Activated CD8-positive, alpha-beta memory T cell treated with anti-CD3 and anti-CD28 coated beads for 36 hours (primary cell): ENCODE measurements at regions not wholly inside any gene's neighbourhood (a gene's known extent, or its start where the extent isn't known, plus 50 kb on each side); places are given as distances from the start of the nearest gene placed in this dataset.

Experiments used
- CTCF ChIA-PET: fragments of 350-600 bp; sonication (Branson Sonifier 250); formaldehyde crosslinking; loops from one replicate; lab custom pipeline; 2021; ENCODE audit warnings: antibody characterized with exemption; lab: Charles Lee
- POLR2A ChIA-PET: fragments of 350-600 bp; sonication (Branson Sonifier 250); formaldehyde crosslinking; loops from one replicate; lab custom pipeline; 2021; ENCODE audit warnings: antibody characterized with exemption; lab: Charles Lee

GRCh38 chr6:43922426-43923375, 152.7 kb downstream of the VEGFA start:
- POLR2A ChIA-PET: no interaction called here
- CTCF ChIA-PET: no interaction called here

- POLR2A ChIA-PET: no interaction called here
- CTCF ChIA-PET: no interaction called here
Measured at GRCh38 chr6:43921548-43922425, 151.8 kb downstream of the VEGFA start.

- CTCF ChIA-PET: no interaction called here
- POLR2A ChIA-PET: no interaction called here
Measured at GRCh38 chr6:43921039-43921438, 151.0 kb downstream of the VEGFA start.

DNA sequence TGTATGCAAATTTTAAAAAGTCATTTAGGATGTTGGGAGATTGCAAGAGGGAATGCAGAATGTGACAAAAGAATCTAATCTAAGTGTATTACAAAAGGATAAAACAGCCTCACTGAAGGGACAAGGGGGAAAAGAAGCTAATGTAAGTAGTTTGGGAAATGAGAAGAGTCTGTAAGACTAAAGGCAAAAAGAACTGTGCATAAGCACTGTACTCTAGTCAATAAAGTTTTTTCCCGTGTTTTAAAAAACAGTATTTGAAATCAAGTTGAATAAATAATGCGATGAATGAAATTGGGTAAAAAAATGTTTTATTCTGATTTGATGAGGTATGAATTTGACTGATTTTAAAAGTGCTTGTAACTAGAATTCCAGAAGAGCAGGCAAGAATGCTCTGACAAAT, 149.8 kb downstream of the VEGFA start:
- CTCF ChIA-PET: no interaction called here

GRCh38 chr6:43917878-43918382, 147.9 kb downstream of the VEGFA start:
- POLR2A ChIA-PET: no interaction called here

More for the DNA sequence above, 149.8 kb downstream of the VEGFA start:
- POLR2A ChIA-PET: no interaction called here

DNA sequence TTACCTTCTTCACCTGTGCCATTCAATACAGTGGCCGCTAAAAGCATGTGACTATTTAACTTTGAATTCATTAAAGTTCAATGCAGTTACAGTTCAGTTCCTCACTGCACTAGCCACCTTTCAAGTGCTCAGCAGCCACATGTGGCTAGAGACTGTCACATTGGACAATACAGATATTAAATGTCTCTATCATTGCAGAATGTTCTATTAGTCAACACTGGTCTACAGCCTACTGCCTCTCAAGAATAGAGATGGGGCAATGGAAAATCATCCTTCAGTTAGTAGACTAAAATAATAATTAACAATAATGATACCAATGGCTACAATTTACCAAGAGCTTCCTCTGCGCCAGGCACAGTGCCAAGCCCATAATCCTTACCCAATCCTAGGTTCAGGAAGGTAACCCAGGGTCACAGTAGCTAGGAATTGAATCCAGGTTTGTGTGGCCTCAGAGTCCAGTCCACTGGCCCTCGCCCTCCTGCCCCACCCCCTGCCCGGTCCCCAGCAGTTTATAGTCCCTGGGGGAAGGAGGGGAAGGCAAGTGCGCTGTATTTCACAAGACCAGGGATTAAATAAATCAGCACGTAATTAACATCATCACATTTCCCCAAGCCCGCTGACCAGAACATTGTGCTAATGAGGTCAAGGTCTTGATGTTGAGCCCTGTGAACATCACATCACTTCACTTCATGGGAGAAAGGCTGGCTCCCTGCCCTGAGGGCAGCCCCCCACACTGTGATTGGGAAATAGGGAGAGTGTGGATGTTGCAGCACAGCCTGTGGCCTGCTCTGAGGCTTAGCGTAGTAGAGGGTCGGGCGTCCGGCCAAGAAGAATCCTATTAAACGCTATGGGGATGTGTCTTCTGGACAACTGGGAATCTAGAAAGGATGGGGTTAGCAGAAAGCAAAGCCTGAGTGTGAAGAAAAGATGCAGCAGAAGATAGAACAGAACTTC, 147.2 kb downstream of the VEGFA start:
- ChIA-PET CTCF (no interaction called here), POLR2A (no interaction called here)

More at GRCh38 chr6:43917878-43918382, 147.9 kb downstream of the VEGFA start:
- CTCF ChIA-PET: no interaction called here

DNA sequence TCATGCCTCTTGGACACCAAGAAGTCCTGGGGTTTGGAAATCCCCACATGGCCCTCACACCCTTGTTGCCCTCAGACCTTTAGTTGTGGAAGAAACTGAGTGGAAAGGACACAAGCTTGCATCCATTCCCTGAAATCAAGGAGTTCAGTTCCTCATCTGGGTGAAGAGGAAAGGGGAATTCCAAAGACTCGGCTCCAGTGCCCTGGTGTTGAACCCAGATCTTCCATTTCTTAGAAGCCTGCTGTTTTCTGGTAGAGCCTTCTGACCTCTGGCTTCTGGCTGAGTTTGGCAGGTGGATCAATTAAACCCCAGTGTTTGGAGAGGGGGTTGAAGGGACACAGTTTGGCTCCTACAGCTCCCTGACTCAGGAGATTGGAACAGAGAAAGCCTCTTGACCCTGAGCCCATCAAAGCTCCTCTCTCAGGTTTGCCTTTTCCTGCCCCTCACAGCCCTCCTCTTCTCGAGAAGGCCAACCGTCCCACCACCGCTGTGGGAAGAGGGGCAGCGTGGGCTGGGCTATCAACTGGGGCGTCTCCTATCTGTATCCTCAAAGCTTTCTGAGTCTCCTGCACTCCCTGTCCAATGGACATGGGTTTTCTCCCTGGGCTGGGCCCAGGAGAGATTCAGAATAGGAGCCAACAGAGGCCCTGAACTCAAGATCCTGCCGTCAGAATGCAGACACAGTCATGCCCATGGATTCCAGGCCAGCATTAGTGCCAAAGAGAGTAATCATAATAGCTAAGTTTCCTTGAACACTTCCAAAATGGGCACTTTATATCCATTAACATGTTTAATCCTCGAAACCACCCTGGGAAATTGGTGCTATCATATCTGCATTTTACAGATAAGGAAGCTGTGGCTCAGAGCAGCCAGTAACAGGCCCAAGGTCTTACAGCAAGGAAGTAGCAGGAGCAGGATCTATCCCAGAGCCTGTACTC, 146.2 kb downstream of the VEGFA start:
- ChIA-PET POLR2A (no interaction called here), CTCF (no interaction called here)

DNA sequence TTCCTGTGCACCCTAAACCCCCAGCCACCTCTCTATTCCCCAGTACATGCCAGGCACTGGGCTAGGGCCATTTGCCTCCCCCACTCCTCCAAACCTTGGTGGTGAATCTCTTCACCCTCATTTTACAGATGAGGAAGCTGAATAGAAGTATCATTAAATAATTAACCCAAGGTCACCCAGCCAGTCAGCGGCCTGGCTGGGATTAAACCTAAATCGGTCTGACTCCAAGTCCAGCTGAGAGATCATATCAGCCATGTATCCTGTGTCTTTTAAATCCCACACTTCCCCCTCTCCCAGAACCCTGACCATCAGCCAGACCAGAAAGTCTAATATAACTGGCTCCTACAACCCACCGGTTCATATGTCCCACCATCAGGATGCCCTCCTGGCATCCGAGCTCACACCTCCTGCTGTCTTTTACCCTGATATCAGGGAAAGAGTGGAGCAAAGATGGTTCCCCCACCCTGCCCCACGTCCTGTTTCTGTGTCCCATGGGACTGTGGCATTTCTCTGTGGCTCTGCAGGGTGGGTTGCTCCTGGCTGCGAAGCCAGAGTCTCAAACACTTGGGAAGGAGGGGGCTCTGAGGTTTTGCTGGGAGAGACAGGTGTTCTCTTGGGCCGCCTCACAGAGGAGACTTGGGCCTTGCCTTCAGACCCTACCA, 145.3 kb downstream of the VEGFA start:
- ChIA-PET CTCF (interaction anchor here (0.6 kb wide), 1 partner anchor 192 kb away, joined by 4 read pairs; no protein-coding TSS in a partner anchor), POLR2A (no interaction called here)

- ChIA-PET CTCF (interaction anchor here (0.6 kb wide), 1 partner anchor 193 kb away, joined by 4 read pairs; no protein-coding TSS in a partner anchor), POLR2A (no interaction called here)
Measured at GRCh38 chr6:43914272-43915147, 144.5 kb downstream of the VEGFA start.

DNA sequence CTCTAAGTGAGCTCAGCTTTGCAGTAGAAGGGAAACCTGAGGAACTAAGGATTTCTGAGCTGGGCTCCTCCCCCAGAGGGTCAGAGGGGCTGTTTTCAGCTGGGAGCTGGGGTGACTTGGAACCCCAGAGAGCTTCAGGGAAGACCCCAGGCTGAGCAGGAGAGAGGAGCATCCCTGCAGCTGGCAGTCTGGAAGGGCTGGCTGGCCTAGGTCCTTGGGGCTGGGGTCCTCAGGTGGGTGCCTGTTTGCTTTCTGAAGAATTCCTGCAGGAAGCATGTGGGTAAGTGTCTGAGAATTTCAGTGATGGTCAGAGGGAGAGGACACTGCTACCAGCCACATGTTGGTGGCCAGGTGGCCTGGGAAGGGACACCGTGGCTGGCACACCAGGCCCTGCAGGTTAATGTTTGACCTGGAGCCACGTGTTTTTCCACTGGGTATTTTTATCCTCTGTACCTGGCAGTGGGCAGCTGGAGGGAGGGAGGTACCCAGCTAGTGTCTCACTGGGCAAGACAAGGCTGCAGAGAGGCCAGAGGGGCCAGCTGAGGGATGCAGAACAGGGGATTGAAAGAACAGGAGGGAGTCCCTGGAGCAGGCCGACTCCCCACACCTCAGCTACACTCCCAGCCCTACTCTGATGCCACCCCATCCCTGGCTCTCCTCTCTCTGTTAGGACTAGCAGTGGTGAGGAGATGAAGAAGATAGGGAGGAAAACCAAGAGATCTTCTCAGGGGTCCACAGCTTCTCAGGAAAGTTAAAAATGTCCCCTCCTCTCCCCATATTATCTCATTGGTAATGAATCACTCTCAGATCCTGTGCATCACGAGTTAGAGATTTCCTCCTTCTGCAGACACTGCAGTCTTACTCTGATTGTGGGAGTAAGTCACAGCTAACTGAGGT, 143.6 kb downstream of the VEGFA start:
- ChIA-PET POLR2A (no interaction called here), CTCF (no interaction called here)

GRCh38 chr6:43912598-43913371, 142.8 kb downstream of the VEGFA start:
- ChIA-PET CTCF (no interaction called here), POLR2A (no interaction called here)

DNA sequence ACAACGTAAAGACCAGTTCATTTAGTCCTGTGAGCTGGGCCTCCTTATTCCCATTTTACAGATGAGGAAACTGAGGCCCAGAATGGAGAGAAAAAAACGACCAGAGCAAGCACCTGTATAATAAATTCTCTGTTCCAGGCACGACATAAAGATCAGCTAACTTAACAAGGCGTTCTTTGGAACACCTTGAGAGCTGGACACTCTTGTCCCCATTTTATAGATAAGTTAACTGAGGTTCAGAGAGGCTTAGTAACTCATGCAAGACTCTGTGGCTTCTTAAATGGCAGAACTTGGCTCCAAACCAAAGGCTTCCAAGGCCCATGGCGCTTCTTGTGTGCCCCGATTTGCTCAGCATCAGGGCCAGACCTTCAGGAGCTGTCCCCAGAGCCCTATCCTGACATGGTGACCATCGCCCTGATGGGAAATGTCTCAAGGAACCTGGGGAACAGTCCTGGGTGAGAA, 142.1 kb downstream of the VEGFA start:
- ChIA-PET CTCF (interaction anchor here (0.7 kb wide), 1 partner anchor 8 kb away, joined by 3 read pairs; no protein-coding TSS in a partner anchor), POLR2A (no interaction called here)

DNA sequence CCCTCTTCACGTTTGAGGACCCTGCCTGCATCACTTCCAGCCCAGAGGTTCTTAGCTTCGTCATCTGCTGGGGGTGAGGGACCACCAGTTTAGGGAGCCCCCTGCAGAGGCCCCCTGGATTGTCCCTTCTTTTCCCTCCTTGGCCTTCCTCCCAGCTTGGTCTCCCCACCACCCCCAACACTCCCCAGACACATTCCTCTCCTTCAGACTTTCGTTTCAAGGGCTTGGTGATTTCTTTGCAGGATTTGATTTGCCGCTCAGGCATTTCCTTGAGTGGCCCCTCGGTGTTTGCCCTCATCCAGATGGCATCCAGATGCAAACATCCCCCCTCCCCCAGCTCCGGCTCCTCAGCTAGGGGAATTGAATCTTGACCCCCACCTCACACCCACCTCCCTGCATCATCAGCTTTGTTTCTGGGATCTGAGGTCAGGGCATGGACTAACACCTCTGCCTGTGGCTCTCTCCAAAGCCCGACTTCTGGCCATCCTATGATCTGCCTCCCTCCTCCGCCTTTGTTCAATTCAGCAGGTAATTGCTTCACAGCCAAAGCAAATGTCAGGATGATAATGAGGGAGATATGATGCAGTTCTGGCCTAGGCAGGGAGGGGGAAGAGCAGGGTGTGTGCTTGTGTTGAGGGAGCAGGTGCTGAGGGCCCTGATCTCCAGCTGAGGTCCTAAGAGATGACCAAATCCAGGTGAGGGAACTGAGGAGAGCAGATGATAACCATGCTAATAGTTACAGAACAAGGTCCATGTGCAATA, 141.5 kb downstream of the VEGFA start:
- ChIA-PET POLR2A (no interaction called here), CTCF (interaction anchor here (0.7 kb wide), 1 partner anchor 9 kb away, joined by 3 read pairs; no protein-coding TSS in a partner anchor)
